DND-41 (cell line): ENCODE measurements at regions not wholly inside any gene's neighbourhood (a gene's known extent, or its start where the extent isn't known, plus 50 kb on each side); places are given as distances from the start of the nearest gene placed in this dataset.

Source experiments
- CTCF ChIP-seq: IDR thresholded peaks from 2 replicates; pipeline ENCODE4 v1.5.1; 2012; ENCODE audit warnings: borderline replicate concordance, low read length, moderate library complexity, mild to moderate bottlenecking; ENCODE audit not compliant: poor library complexity, severe bottlenecking; ENCODE audit errors: extremely low read depth
- EZH2 ChIP-seq: IDR thresholded peaks from 3 replicates; pipeline ENCODE4 v1.6.1; 2012; ENCODE audit warnings: borderline replicate concordance, low read depth, mild to moderate bottlenecking, moderate library complexity, low read length, inconsistent platforms; ENCODE audit not compliant: severe bottlenecking

- TF ChIP-seq CTCF: no peak
- no peak for TF ChIP-seq EZH2
These were observed 203.3 kb downstream of the FOXD4L6 start for GRCh38 chr9:40925149-40925548.
